ENCODE measurements at regions not wholly inside any gene's neighbourhood (a gene's known extent, or its start where the extent isn't known, plus 50 kb on each side); places are given as distances from the start of the nearest gene placed in this dataset.

DNA sequence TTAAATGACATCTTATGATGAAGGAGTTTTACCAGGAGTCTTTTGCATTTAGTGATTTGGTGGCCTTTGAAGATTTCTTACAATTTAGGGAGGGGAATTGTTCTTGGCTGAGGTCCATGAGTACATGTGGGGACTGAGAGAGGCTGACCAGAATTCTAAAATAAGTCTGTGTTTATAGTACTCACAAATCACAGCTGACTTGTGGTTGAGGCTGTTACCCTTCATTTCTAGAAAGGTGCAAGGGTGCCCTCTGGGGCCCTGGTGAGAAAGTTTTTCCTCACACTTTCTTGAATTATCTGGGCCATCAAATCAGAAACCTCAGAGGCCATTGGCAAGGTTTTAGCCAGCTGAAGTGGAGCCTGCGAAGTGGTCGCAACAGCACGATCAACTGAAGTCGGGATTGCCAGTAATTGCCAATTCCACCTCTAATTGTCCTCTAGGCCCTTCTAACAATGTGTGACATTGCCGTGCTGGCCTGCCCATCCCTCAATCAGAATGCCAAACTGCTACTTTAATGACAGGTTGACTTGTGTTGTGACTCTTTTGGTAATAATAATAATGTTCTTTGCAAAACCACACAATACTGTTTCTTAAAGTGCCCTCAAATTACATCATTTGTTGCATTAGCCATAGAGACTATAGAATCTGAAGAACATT is 221.6 kb downstream of the OGFRL1 start:
- Mint-ChIP-seq H3K4me1 (ENCODE audit: low read depth) (peaks cover 15% of the 10 kb centered on the region), H3K27ac (ENCODE audit: unreplicated experiment) (peak overlapping the region; percentile 25), H3K27me3 (ENCODE audit: low read depth) (no peaks in the 10 kb centered on the region), H3K4me3 (ENCODE audit: unreplicated experiment) (no peak overlapping the region), H3K36me3 (ENCODE audit: low read depth) (no peaks in the 10 kb centered on the region), H3K9me3 (ENCODE audit: low read depth) (no peaks in the 10 kb centered on the region)
- peak; percentile 91 for TF ChIP-seq CTCF (IDR thresholded peaks at IDR 0.05)
- DNase-seq (ENCODE audit: low spot score), result no peak

DNA sequence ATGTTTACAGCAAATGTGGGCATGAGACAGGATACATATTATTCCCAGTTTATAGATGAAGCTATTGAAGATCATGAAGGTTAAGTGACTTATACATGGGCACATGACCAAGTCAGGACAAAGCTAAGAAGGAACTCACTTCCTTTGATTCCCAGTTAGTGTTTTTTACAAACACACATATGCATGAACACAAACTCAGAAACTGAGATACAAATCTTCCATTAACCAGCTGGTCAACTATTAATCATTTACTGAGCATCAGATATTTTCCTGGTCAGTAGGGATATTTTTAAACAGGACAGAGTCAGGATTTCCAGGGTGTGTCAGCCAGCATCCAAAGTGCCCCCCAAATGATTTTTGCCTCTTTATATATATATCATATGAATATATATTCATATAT is 222.2 kb downstream of the OGFRL1 start:
- Mint-ChIP-seq H3K4me3 (ENCODE audit: unreplicated experiment) (no peak overlapping the region), H3K27ac (ENCODE audit: unreplicated experiment) (no peak overlapping the region), H3K27me3 (ENCODE audit: low read depth) (no peaks in the 10 kb centered on the region), H3K9me3 (ENCODE audit: low read depth) (no peaks in the 10 kb centered on the region), H3K4me1 (ENCODE audit: low read depth) (peaks cover 15% of the 10 kb centered on the region), H3K36me3 (ENCODE audit: low read depth) (no peaks in the 10 kb centered on the region)
- TF ChIP-seq CTCF (IDR thresholded peaks at IDR 0.05), result no peak
- DNase-seq (ENCODE audit: low spot score), result no peak

- Mint-ChIP-seq H3K9me3 (ENCODE audit: low read depth) (no peaks in the 10 kb centered on the region), H3K4me3 (ENCODE audit: unreplicated experiment) (no peak overlapping the region), H3K4me1 (ENCODE audit: low read depth) (peaks cover 15% of the 10 kb centered on the region), H3K36me3 (ENCODE audit: low read depth) (no peaks in the 10 kb centered on the region), H3K27ac (ENCODE audit: unreplicated experiment) (no peak overlapping the region), H3K27me3 (ENCODE audit: low read depth) (no peaks in the 10 kb centered on the region)
- no peak for DNase-seq (ENCODE audit: low spot score)
- no peak for TF ChIP-seq CTCF (IDR thresholded peaks at IDR 0.05)
Observed at GRCh38 chr6:71512256-71512655, 223.6 kb downstream of the OGFRL1 start.

GRCh38 chr6:71513036-71513435 is 224.4 kb downstream of the OGFRL1 start:
- no peak for TF ChIP-seq CTCF (IDR thresholded peaks at IDR 0.05)
- DNase-seq (ENCODE audit: low spot score), result no peak
- Mint-ChIP-seq H3K36me3 (ENCODE audit: low read depth) (no peaks in the 10 kb centered on the region), H3K4me3 (ENCODE audit: unreplicated experiment) (no peak overlapping the region), H3K27me3 (ENCODE audit: low read depth) (no peaks in the 10 kb centered on the region), H3K27ac (ENCODE audit: unreplicated experiment) (no peak overlapping the region), H3K9me3 (ENCODE audit: low read depth) (no peaks in the 10 kb centered on the region), H3K4me1 (ENCODE audit: low read depth) (peaks cover 15% of the 10 kb centered on the region)

GRCh38 chr6:71523548-71523947 is 234.9 kb downstream of the OGFRL1 start:
- no peak for TF ChIP-seq CTCF (IDR thresholded peaks at IDR 0.05)
- Mint-ChIP-seq H3K36me3 (ENCODE audit: low read depth) (no peaks in the 10 kb centered on the region), H3K27ac (ENCODE audit: unreplicated experiment) (no peak overlapping the region), H3K4me1 (ENCODE audit: low read depth) (no peaks in the 10 kb centered on the region), H3K9me3 (ENCODE audit: low read depth) (peaks cover 3% of the 10 kb centered on the region), H3K4me3 (ENCODE audit: unreplicated experiment) (no peak overlapping the region), H3K27me3 (ENCODE audit: low read depth) (peaks cover 7% of the 10 kb centered on the region)
- no peak for DNase-seq (ENCODE audit: low spot score)

Measured in chondrocyte (in vitro differentiated cells).